Endometrial microvascular endothelial cells (primary cell): ENCODE measurements at regions not wholly inside any gene's neighbourhood (a gene's known extent, or its start where the extent isn't known, plus 50 kb on each side); places are given as distances from the start of the nearest gene placed in this dataset.
"Not testable (repeated sequence)": the region's sequence is repeated elsewhere in the genome, so short reads cannot be mapped to it uniquely, and the experiment has no call there.

ENCODE experiments used
- in situ Hi-C: cut with HindIII; loops from 2 replicates; pipeline ENCODE4 v1.10.0; 2017; ENCODE audit warnings: low sequenced_read_pairs, low pct_unique_long_range_greater_than_20kb; ENCODE audit errors: inconsistent ontology term

- in situ Hi-C loops: not testable (repeated sequence)
Observed at GRCh38 chr13:103460246-103460645, 394.0 kb upstream of the SLC10A2 start.

DNA sequence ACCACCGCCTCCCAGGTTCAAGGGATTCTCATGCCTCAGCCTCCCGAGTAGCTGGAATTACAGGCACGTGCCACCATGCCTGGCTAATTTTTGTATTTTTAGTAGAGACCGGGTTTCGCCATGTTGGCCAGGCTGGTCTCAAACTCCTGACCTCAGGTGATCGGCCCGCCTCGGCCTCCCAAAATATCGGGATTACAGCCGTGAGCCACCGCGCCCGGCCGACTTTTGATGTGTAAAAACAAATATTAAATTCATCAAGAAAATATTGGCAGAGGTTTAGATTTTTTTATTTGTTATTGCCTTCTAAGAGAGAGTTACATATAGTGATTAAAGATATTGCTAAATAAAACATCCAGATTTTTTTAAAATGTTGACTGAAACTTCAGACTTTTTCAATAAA lies 390.8 kb upstream of the SLC10A2 start:
- in situ Hi-C loops: not testable (repeated sequence)

DNA sequence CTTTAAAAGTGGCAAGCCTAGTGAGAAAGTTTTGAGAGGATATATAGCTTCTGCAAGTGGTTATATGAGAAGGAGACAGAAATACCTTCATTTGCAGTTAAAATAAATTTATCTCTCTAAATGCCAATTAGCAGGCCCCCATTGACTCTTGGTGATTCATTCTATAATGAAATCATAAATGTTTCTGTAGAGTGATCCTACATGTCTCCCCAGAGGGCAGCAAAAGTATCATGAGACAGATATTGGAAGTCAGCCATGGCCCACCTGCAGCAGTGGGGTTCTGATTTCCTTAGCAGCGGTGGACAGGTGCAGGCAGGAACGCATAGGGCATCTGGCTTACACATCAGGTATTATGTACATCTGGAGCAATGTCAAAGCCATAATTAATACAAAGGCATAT lies 385.4 kb upstream of the SLC10A2 start:
- in situ Hi-C loops: no loop called here

DNA sequence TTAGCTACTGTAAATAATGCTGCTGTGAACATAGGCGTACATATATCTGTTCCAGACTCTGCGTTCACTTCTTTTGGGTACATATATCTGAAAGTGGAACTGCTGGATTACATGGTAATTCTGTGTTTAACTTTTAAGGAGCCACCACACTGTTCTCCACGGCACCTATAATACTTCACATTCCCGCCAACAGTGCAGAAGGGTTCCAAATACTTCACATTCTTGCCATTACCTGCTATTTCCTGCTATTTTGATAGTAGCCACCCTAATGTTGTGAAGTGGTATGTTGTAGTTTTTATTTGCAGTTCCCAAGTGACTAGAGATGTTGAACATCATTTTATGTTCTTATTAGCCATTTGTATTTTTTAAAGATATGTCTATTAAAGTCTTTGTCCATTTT lies 377.4 kb upstream of the SLC10A2 start:
- in situ Hi-C loops: no loop called here

DNA sequence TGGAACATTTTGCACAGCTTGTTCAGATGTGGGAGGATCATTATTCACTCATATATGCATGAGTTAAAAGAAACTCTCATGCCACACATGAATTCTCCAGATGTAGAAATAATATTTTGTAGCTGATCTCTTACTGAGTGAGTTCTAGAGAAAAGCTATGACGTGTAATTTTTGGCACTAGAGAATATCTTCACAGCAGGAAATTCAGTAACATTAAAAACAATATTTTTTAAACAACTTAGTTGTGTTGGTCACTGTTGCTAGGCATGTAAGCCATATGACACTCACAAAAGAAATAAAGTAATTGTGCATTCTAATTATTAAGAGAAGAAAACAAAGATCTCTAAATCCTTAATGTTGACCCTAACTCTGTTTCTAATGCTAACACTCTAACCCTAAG lies 371.4 kb upstream of the SLC10A2 start:
- in situ Hi-C loops: no loop called here

DNA sequence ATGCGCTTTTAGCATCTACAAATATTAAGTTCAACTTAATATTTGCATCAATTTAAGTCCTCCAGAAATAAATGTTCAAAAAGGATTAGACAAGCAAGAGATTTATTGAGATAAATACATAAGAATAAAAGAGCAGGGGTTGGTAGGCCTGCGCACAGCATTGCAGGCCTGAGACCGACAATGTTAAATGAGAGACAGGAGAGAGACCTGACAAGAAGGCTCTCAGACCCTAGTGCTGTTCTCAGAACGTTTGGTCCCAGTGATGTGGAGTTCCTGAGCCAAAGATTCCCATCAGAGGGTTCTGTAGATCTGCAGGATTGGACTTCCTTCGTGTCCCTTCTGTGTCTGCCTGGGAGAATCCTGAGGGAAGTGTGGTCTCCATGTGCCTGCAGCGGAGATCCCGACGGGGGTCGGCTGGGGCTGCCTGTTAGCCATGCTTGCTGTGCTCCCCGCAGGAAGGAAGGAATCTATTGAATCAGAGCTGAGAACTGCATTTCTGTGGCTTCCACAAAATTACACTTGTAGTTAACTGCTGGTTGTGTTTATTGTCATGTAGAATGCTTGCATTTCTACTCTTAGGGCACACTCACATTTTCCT lies 369.9 kb upstream of the SLC10A2 start:
- in situ Hi-C loops: no loop called here

GRCh38 chr13:103431856-103432255 lies 365.6 kb upstream of the SLC10A2 start:
- in situ Hi-C loops: no loop called here

- in situ Hi-C loops: no loop called here
Observed at GRCh38 chr13:103430368-103430767, 364.2 kb upstream of the SLC10A2 start.

- in situ Hi-C loops: no loop called here
Observed at GRCh38 chr13:103410002-103410401, 343.8 kb upstream of the SLC10A2 start.

DNA sequence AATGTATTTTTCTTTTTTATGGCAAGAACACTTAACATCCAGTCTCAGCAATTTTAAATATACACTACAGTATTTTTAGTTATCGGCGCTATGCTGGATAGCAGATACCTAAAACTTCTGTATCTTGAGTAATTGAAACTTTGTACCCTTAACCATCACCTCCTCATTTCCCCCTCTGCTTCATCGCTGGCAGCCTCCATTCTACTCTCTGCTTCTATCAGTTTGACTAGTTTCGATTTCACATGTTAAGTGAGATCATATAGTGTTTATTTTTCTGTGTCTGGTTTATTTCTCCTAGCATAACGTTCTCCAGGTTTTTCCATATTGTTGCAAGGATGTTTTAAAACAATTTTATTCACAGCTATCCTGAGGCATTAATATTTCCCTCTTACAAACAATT lies 340.8 kb upstream of the SLC10A2 start:
- in situ Hi-C loops: no loop called here

DNA sequence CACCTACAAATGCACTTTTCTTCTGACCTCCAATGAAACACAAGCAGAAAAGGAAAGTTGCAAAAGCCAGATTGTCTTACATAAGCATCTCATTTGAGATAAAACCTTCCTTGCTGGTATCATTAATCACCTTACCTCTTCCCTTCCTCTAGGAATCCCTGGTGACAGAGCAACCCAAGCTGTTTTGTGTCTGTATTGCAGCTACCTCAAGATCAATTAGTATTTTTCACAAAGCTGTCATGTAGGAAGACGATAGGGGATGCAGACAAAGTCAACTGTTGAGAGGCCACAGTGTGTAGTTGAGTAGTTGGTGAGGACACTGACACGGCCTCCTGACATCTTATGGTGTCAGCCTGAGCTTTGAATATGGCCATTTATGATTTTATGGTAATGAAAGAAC lies 339.1 kb upstream of the SLC10A2 start:
- in situ Hi-C loops: no loop called here

DNA sequence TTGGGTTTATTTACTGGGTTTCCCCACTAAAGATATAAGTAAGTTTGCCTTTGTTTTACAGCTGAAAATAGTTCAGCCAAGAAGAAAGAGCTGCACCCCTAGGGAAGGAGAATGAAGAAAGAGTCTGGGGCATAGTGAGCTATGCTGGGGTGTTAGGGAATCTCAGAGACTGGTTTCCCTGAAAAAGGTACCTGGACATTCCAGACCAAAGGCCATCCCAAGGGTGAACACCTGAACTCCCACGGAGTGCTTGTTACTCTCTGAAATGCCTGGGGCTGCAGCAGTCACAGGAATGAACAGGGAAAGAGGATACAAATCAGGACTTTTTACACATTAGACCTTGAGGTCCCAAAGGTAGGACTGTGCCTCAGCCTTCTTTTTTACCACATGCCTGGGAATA lies 337.6 kb upstream of the SLC10A2 start:
- in situ Hi-C loops: no loop called here

GRCh38 chr13:103403148-103403740 lies 337.0 kb upstream of the SLC10A2 start:
- in situ Hi-C loops: no loop called here

- in situ Hi-C loops: no loop called here
Observed at GRCh38 chr13:103395139-103395538, 328.9 kb upstream of the SLC10A2 start.

- in situ Hi-C loops: no loop called here
Observed at GRCh38 chr13:103394618-103395017, 328.4 kb upstream of the SLC10A2 start.

DNA sequence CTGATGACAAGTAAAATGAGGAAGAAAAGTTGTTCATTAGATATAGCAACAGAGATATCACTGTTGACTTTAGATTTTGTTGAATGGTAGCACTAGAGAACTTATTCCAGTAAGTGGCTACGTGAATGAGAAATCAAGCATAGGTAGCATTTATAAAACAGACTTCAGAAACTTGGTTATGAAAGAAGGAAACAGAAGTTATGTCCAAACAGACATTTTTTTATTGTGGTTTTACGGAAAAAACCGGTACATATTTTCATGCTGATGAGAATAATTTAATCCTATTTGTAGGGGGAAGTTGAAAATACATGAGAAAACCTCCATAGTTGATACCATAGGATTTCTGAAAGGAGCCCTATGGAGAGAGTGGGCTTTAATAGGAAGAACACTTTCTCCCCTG lies 325.7 kb upstream of the SLC10A2 start:
- in situ Hi-C loops: no loop called here

DNA sequence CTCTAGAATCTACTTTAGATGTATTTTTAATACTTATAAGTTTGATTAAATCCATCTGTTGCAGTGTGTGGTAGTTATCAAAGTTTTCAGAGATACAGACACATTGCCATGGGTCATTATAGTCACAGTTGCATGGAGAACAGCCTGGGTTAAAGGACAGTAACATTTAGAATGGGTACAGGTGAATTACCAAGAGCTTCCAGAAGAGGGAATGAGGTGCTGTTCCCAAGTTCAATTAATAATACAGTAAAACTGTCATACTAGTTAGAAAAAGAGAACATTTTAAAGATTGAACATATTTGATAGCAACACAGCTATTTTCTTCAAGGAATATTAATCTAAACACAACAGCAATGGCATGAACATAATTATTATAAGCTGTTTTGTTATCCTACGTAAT lies 322.6 kb upstream of the SLC10A2 start:
- in situ Hi-C loops: no loop called here

- in situ Hi-C loops: no loop called here
Observed at GRCh38 chr13:103386341-103386740, 320.1 kb upstream of the SLC10A2 start.

GRCh38 chr13:103373916-103374315 lies 307.7 kb upstream of the SLC10A2 start:
- in situ Hi-C loops: no loop called here

GRCh38 chr13:103371271-103371670 lies 305.1 kb upstream of the SLC10A2 start:
- in situ Hi-C loops: no loop called here

DNA sequence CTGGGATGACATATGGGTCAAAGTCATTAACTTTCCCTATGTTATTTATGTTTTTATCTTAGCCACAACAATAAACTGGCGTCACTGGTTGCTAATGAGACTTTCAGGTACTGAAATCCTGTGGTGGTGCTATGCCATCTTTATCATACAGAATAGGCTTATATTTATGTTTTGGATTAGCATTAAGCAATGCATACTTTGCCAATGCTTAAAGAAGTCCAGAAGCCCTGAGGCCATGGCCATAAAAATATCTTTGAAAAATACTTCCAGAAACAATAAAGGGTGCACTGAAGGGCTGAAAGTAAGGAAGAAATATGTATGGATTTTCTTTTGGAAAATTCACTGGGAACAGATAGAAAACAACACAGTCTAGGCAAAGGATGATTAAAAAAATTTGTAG lies 304.6 kb upstream of the SLC10A2 start:
- in situ Hi-C loops: no loop called here
